Endothelial cell of umbilical vein (primary cell): ENCODE measurements at regions not wholly inside any gene's neighbourhood (a gene's known extent, or its start where the extent isn't known, plus 50 kb on each side); places are given as distances from the start of the nearest gene placed in this dataset.

Experiments used
- BruUV-seq: library from RNA; stranded (reverse); fragments of 400-500 nt; replicated peaks from 2 replicates; lab custom pipeline; 2021; lab: Mats Ljungman, UMichigan
- CTCF ChIA-PET: fragments of 300-600, 350-600 bp; sonication (Branson Sonifier 250); formaldehyde crosslinking; loops from one replicate; lab custom pipeline; 2021; ENCODE audit warnings: antibody characterized with exemption, inconsistent platforms; lab: Charles Lee
- POLR2A ChIA-PET: fragments of 300-600, 350-600 bp; sonication (Branson Sonifier 250); formaldehyde crosslinking; loops from one replicate; lab custom pipeline; 2021; ENCODE audit warnings: antibody characterized with exemption, inconsistent platforms; lab: Charles Lee
- DNase-seq: peaks from one replicate; pipeline ENCODE4 v3.0.0-alpha.2; 2011; ENCODE audit warnings: low read depth, low spot score
- FAIRE-seq: peaks from 2 replicates; lab custom pipeline; 2011; peaks lifted over from hg19 to GRCh38; lab: Jason Lieb, UNC
- H2AFZ ChIP-seq: 2 replicates; pipeline ENCODE4 v1.6.0; 2012; ENCODE audit warnings: low read depth, low read length, control low read depth, inconsistent platforms
- H3K27ac ChIP-seq: 2 replicates; pipeline ENCODE4 v1.5.1; 2011; ENCODE audit warnings: low read depth, mild to moderate bottlenecking, control low read depth, low read length, moderate library complexity; ENCODE audit not compliant: insufficient read depth
- H3K27me3 ChIP-seq, 2 experiments: 2 replicates each; pipeline versions ENCODE4 v1.6.0 to v1.6.1; 2011; ENCODE audit warnings: low read length in 2 of 2, mixed read lengths in 1 of 2; ENCODE audit not compliant: control insufficient read depth in 2 of 2, insufficient read depth in 2 of 2
- H3K36me3 ChIP-seq, 2 experiments: 2 replicates in 1 of 2; 3 replicates in 1 of 2; pipeline ENCODE4 v1.5.1; 2011; ENCODE audit warnings: low read length in 2 of 2, mild to moderate bottlenecking in 1 of 2, moderate library complexity in 1 of 2; ENCODE audit not compliant: control insufficient read depth in 2 of 2, insufficient read depth in 2 of 2; ENCODE audit errors: extremely low read depth in 1 of 2
- H3K4me1 ChIP-seq: 3 replicates; pipeline ENCODE4 v1.5.1; 2011; ENCODE audit warnings: mild to moderate bottlenecking, low read length; ENCODE audit not compliant: control insufficient read depth, insufficient read depth; ENCODE audit errors: extremely low read depth
- H3K4me2 ChIP-seq: 2 replicates; pipeline ENCODE4 v1.6.1; 2011; ENCODE audit warnings: low read length, control low read depth, mixed read lengths; ENCODE audit not compliant: insufficient read depth
- H3K4me3 ChIP-seq, 3 experiments: fragments of 200-600 bp in 1 of 3; sonication (generic), shearing (Covaris generic) in 1 of 3; replicated peaks in 1 of 3; 2 replicates each; pipeline ENCODE4 v1.5.1; 2011 to 2016; ENCODE audit warnings: control low read depth in 3 of 3, low read length in 3 of 3, mild to moderate bottlenecking in 2 of 3, inconsistent platforms in 1 of 3, low read depth in 1 of 3, moderate library complexity in 1 of 3; ENCODE audit not compliant: insufficient read depth in 1 of 3
- H3K79me2 ChIP-seq: 2 replicates; pipeline ENCODE4 v1.6.0; 2012; ENCODE audit warnings: low read length, inconsistent platforms; ENCODE audit not compliant: control insufficient read depth, insufficient read depth
- H3K9ac ChIP-seq: replicated peaks from 2 replicates; pipeline ENCODE3; 2011; ENCODE audit warnings: low read length, control low read depth; ENCODE audit not compliant: insufficient read depth; ENCODE audit errors: extremely low read depth
- H3K9me1 ChIP-seq: replicated peaks from 3 replicates; pipeline ENCODE4 v1.6.0; 2011; ENCODE audit warnings: mild to moderate bottlenecking, low read length; ENCODE audit not compliant: control insufficient read depth, insufficient read depth; ENCODE audit errors: extremely low read depth
- H3K9me3 ChIP-seq: replicated peaks from 2 replicates; pipeline ENCODE4 v1.5.1; 2012; ENCODE audit warnings: low read length, inconsistent platforms; ENCODE audit not compliant: control insufficient read depth, insufficient read depth
- H4K20me1 ChIP-seq: replicated peaks from 2 replicates; pipeline ENCODE3; 2011; ENCODE audit warnings: mild to moderate bottlenecking, low read length; ENCODE audit not compliant: control insufficient read depth, insufficient read depth; ENCODE audit errors: extremely low read depth
- EZH2 ChIP-seq: IDR thresholded peaks from 2 replicates; pipeline ENCODE4 v1.6.1; 2012; ENCODE audit warnings: borderline replicate concordance, low read depth, mild to moderate bottlenecking, moderate library complexity, low read length, inconsistent platforms; ENCODE audit not compliant: severe bottlenecking
- FOS ChIP-seq: IDR thresholded peaks from 2 replicates; pipeline ENCODE4 v1.6.1; 2011; ENCODE audit warnings: mild to moderate bottlenecking, low read length, moderate library complexity, borderline replicate concordance; ENCODE audit not compliant: insufficient read depth
- GATA2 ChIP-seq: IDR thresholded peaks from 2 replicates; pipeline ENCODE4 v1.7.0; 2011; ENCODE audit warnings: low read depth, mild to moderate bottlenecking, moderate library complexity, mixed read lengths, low read length; ENCODE audit not compliant: insufficient read length, insufficient read depth
- JUN ChIP-seq: IDR thresholded peaks from 2 replicates; pipeline ENCODE4 v1.6.1; 2011; ENCODE audit warnings: borderline replicate concordance, low read depth; ENCODE audit not compliant: insufficient read length, insufficient read depth
- MYC ChIP-seq: IDR thresholded peaks from one replicate; pipeline ENCODE4 v1.6.1; 2011; ENCODE audit warnings: mild to moderate bottlenecking, low read depth, low read length
- POLR2A ChIP-seq: IDR thresholded peaks from 2 replicates; pipeline ENCODE4 v1.6.1; 2012; ENCODE audit warnings: low read depth, mild to moderate bottlenecking, control low read depth, low read length
- dilution Hi-C: fragments of 300-500 bp; cut with MboI; formaldehyde crosslinking; loops from one replicate; pipeline ENCODE4 v1.15.0; 2019; ENCODE audit warnings: low sequenced_read_pairs; ENCODE audit not compliant: extremely low pct_ligation_motif_present
- intact Hi-C: fragments of 100-400 bp; cut with micrococcal nuclease; formaldehyde crosslinking; loops from one replicate; pipeline ENCODE4 v1.10.0; 2022
- TF ChIP-seq, protein P1 (sequence below): IDR thresholded peaks from 2 replicates; pipeline ENCODE4 v1.6.1; 2011; ENCODE audit not compliant: insufficient read depth, insufficient read length
- TF ChIP-seq, protein P2 (sequence below), 2 donors: IDR thresholded peaks; 1 replicate in 1 of 2; 2 replicates in 1 of 2; pipeline ENCODE4 v1.5.1; 2011; ENCODE audit warnings: low read length in 2 of 2, mild to moderate bottlenecking in 2 of 2, moderate library complexity in 2 of 2, control low read depth in 1 of 2, inconsistent platforms in 1 of 2, low read depth in 1 of 2; ENCODE audit not compliant: insufficient read depth in 1 of 2; ENCODE audit errors: extremely low read depth in 1 of 2

- H3K27ac ChIP-seq = no peak overlapping the region
- H3K36me3 ChIP-seq = no peaks in the 10 kb centered on the region
- dilution Hi-C loops (no loop called here), intact Hi-C loops (no loop called here)
- ChIA-PET POLR2A (no interaction called here), CTCF (no interaction called here)
- TF ChIP-seq JUN = no peak
- TF ChIP-seq FOS = no peak
- no peak for TF ChIP-seq EZH2
- no peak for TF ChIP-seq POLR2A
- TF ChIP-seq, protein P1, sequence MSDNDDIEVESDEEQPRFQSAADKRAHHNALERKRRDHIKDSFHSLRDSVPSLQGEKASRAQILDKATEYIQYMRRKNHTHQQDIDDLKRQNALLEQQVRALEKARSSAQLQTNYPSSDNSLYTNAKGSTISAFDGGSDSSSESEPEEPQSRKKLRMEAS = no peak
- TF ChIP-seq, protein P2, sequence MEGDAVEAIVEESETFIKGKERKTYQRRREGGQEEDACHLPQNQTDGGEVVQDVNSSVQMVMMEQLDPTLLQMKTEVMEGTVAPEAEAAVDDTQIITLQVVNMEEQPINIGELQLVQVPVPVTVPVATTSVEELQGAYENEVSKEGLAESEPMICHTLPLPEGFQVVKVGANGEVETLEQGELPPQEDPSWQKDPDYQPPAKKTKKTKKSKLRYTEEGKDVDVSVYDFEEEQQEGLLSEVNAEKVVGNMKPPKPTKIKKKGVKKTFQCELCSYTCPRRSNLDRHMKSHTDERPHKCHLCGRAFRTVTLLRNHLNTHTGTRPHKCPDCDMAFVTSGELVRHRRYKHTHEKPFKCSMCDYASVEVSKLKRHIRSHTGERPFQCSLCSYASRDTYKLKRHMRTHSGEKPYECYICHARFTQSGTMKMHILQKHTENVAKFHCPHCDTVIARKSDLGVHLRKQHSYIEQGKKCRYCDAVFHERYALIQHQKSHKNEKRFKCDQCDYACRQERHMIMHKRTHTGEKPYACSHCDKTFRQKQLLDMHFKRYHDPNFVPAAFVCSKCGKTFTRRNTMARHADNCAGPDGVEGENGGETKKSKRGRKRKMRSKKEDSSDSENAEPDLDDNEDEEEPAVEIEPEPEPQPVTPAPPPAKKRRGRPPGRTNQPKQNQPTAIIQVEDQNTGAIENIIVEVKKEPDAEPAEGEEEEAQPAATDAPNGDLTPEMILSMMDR (IDR thresholded peaks at IDR 0.05; ENCODE audit: extremely low read depth in 1 of 2, insufficient read depth in 1 of 2, low read depth in 1 of 2, low read length in 2 of 2) = no peak
- TF ChIP-seq GATA2 = no peak
- TF ChIP-seq MYC = no peak
- H3K79me2 ChIP-seq = no peaks in the 10 kb centered on the region
- H3K9me3 ChIP-seq = no peaks in the 10 kb centered on the region
- no TSS peak for BruUV-seq
- H3K9me1 ChIP-seq = no peaks in the 10 kb centered on the region
- no peaks in the 10 kb centered on the region for H4K20me1 ChIP-seq
- no peaks in the 10 kb centered on the region for H3K4me1 ChIP-seq
- no peak overlapping the region for H2AFZ ChIP-seq
- DNase-seq = no peak
- no peaks in the 10 kb centered on the region for H3K27me3 ChIP-seq
- FAIRE-seq = no peak
- H3K9ac ChIP-seq = no peak overlapping the region
- H3K4me3 ChIP-seq = no peak overlapping the region
- no peak overlapping the region for H3K4me2 ChIP-seq
Observed at GRCh38 chr2:180652794-180653193, 327.6 kb upstream of the UBE2E3 start.
